CD14-positive monocyte (primary cell): ENCODE measurements at regions not wholly inside any gene's neighbourhood (a gene's known extent, or its start where the extent isn't known, plus 50 kb on each side); places are given as distances from the start of the nearest gene placed in this dataset.
"Not testable (repeated sequence)": the region's sequence is repeated elsewhere in the genome, so short reads cannot be mapped to it uniquely, and the experiment has no call there.

Experiments
- DNase-seq, 3 donors: peaks; one replicate each; pipeline ENCODE4 v3.0.0-alpha.2; 2011 to 2022
- H2AFZ ChIP-seq: 2 replicates; pipeline ENCODE4 v1.6.0; 2012; ENCODE audit warnings: mild to moderate bottlenecking, low read depth, low read length, inconsistent platforms; ENCODE audit not compliant: insufficient read depth, poor library complexity, severe bottlenecking
- H3K27ac ChIP-seq, 2 donors: 1 replicate in 1 of 2; 2 replicates in 1 of 2; pipeline ENCODE4 v1.5.1; 2012 to 2013; ENCODE audit warnings: low read length in 2 of 2, control low read depth in 1 of 2, inconsistent platforms in 1 of 2, low read depth in 1 of 2, mild to moderate bottlenecking in 1 of 2
- H3K27me3 ChIP-seq, 2 donors: one replicate each; pipeline versions ENCODE4 v1.6.0 to v1.6.1; 2011 to 2013; ENCODE audit warnings: low read length in 2 of 2; ENCODE audit not compliant: control insufficient read depth in 2 of 2, insufficient read depth in 2 of 2
- H3K36me3 ChIP-seq, 2 donors: replicated peaks in 1 of 2; 1 replicate in 1 of 2; 2 replicates in 1 of 2; pipeline versions ENCODE4 v1.5.1 to v1.6.1; 2012 to 2013; ENCODE audit warnings: low read length in 2 of 2, control low read depth in 1 of 2, inconsistent platforms in 1 of 2, mild to moderate bottlenecking in 1 of 2; ENCODE audit not compliant: insufficient read depth in 2 of 2, control insufficient read depth in 1 of 2
- H3K4me1 ChIP-seq, 2 donors: 1 replicate in 1 of 2; 2 replicates in 1 of 2; pipeline versions ENCODE4 v1.5.1 to v1.6.1; 2012 to 2013; ENCODE audit warnings: low read length in 2 of 2, control low read depth in 1 of 2, inconsistent platforms in 1 of 2, mild to moderate bottlenecking in 1 of 2, moderate library complexity in 1 of 2; ENCODE audit not compliant: insufficient read depth in 2 of 2, control insufficient read depth in 1 of 2
- H3K4me2 ChIP-seq: replicated peaks from 2 replicates; pipeline ENCODE3; 2012; ENCODE audit warnings: low read length, moderate library complexity, mild to moderate bottlenecking; ENCODE audit not compliant: poor library complexity, severe bottlenecking; ENCODE audit errors: extremely low read depth
- H3K4me3 ChIP-seq, 3 experiments: fragments of 200-600 bp in 1 of 3; sonication (generic) in 1 of 3; replicated peaks in 1 of 3; 1 replicate in 2 of 3; 2 replicates in 1 of 3; pipeline ENCODE4 v1.5.1; 2011 to 2013; ENCODE audit warnings: low read length in 3 of 3, mild to moderate bottlenecking in 3 of 3, control low read depth in 2 of 3, low read depth in 2 of 3, inconsistent platforms in 1 of 3, moderate library complexity in 1 of 3
- H3K79me2 ChIP-seq: 2 replicates; pipeline ENCODE4 v1.6.0; 2012; ENCODE audit warnings: mild to moderate bottlenecking, control low read depth, inconsistent platforms, low read length, moderate library complexity; ENCODE audit not compliant: insufficient read depth
- H3K9ac ChIP-seq: 2 replicates; pipeline ENCODE4 v1.6.0; 2017; ENCODE audit warnings: low read length, mild to moderate bottlenecking; ENCODE audit not compliant: insufficient read depth, poor library complexity, severe bottlenecking
- H3K9me3 ChIP-seq, 2 donors: replicated peaks in 1 of 2; 1 replicate in 1 of 2; 2 replicates in 1 of 2; pipeline versions ENCODE4 v1.5.1 to v1.6.1; 2012 to 2013; ENCODE audit warnings: low read length in 2 of 2, control low read depth in 1 of 2; ENCODE audit not compliant: control insufficient read depth in 1 of 2, insufficient read depth in 1 of 2
- H4K20me1 ChIP-seq: 2 replicates; pipeline ENCODE4 v1.6.0; 2012; ENCODE audit warnings: mild to moderate bottlenecking, low read length, control low read depth, moderate library complexity; ENCODE audit not compliant: insufficient read depth
- H3K27ac Mint-ChIP-seq, 7 donors: one replicate each; pipeline ENCODE4 v1.8.0; 2020; ENCODE audit warnings: mild to moderate bottlenecking in 7 of 7, mixed read lengths in 7 of 7, moderate library complexity in 6 of 7, inconsistent platforms in 2 of 7
- H3K27me3 Mint-ChIP-seq, 3 donors: one replicate each; pipeline ENCODE4 v1.8.0; 2021 to 2022; ENCODE audit warnings: low read depth in 3 of 3, mild to moderate bottlenecking in 3 of 3, mixed read lengths in 3 of 3, moderate library complexity in 3 of 3, inconsistent platforms in 1 of 3
- H3K36me3 Mint-ChIP-seq, 2 donors: one replicate each; pipeline ENCODE4 v1.8.0; 2020; ENCODE audit warnings: mixed read lengths in 2 of 2, inconsistent platforms in 1 of 2, mild to moderate bottlenecking in 1 of 2
- H3K4me1 Mint-ChIP-seq: one replicate; pipeline ENCODE4 v1.8.0; 2020; ENCODE audit warnings: mild to moderate bottlenecking, mixed read lengths
- H3K4me3 Mint-ChIP-seq, 2 donors: one replicate each; pipeline ENCODE4 v1.8.0; 2020; ENCODE audit warnings: mild to moderate bottlenecking in 2 of 2, mixed read lengths in 2 of 2, moderate library complexity in 1 of 2
- H3K9me3 Mint-ChIP-seq, 7 donors: one replicate each; pipeline ENCODE4 v1.8.0; 2020 to 2022; ENCODE audit warnings: mixed read lengths in 7 of 7, mild to moderate bottlenecking in 6 of 7, moderate library complexity in 6 of 7, inconsistent platforms in 2 of 7
- CTCF ChIP-seq: fragments of 200-600 bp; IDR thresholded peaks from one replicate; pipeline ENCODE4 v1.8.0; 2022; ENCODE audit warnings: antibody characterized with exemption, mild to moderate bottlenecking
- WGBS: methylation state at CpG from one replicate; pipeline ENCODE4 v1.1.5; 2013; ENCODE audit warnings: missing lambda C conversion rate; ENCODE audit not compliant: insufficient coverage; 5-methylcytosine and 5-hydroxymethylcytosine counted together
- intact Hi-C, 2 donors: fragments of 100-400 bp; cut with micrococcal nuclease; formaldehyde crosslinking; loops; one replicate each; pipeline versions ENCODE4 v1.15.0 to v1.15.1; 2023

- H3K27ac ChIP-seq: no peak overlapping the region
- no peak for DNase-seq
- Mint-ChIP-seq H3K9me3 (peaks cover 5 to 21% (median 17%) of the 10 kb centered on the region in 7 donors), H3K36me3 (no peaks in the 10 kb centered on the region), H3K4me3 (no peak overlapping the region), H3K4me1 (no peaks in the 10 kb centered on the region), H3K27ac (no peak overlapping the region), H3K27me3 (peaks cover 4 to 6% (median 5%) of the 10 kb centered on the region in 3 donors)
- no peaks in the 10 kb centered on the region for H3K36me3 ChIP-seq
- no peak overlapping the region for H2AFZ ChIP-seq
- H3K4me3 ChIP-seq: no peak overlapping the region
- H3K9ac ChIP-seq: no peak overlapping the region
- whole genome bisulfite sequencing: no CpG with 5 or more reads among the region's 2 CpGs
- H3K27me3 ChIP-seq: no peaks in the 10 kb centered on the region
- H3K4me2 ChIP-seq: no peak overlapping the region
- no peaks in the 10 kb centered on the region for H3K4me1 ChIP-seq
- TF ChIP-seq CTCF: no peak
- intact Hi-C loops: no loop called here
- H3K9me3 ChIP-seq: peaks cover 6 to 17% of the 10 kb centered on the region in 2 donors
- no peaks in the 10 kb centered on the region for H4K20me1 ChIP-seq
- no peaks in the 10 kb centered on the region for H3K79me2 ChIP-seq
Observed at GRCh38 chr10:125230251-125230650, 69.9 kb upstream of the CTBP2 start.

GRCh38 chr10:125228245-125228940, 68.0 kb upstream of the CTBP2 start:
- H3K4me3 Mint-ChIP-seq, H3K27ac Mint-ChIP-seq, H4K20me1 ChIP-seq, H3K27me3 Mint-ChIP-seq, H3K4me1 ChIP-seq, H3K79me2 ChIP-seq, H3K36me3 Mint-ChIP-seq, H3K36me3 ChIP-seq, DNase-seq, H3K27ac ChIP-seq, H3K4me2 ChIP-seq, H3K9ac ChIP-seq, H3K4me1 Mint-ChIP-seq, intact Hi-C loops, H3K4me3 ChIP-seq, H2AFZ ChIP-seq, H3K27me3 ChIP-seq: not testable (repeated sequence)
- peaks cover 6 to 17% of the 10 kb centered on the region in 2 donors for H3K9me3 ChIP-seq
- peaks cover 5 to 21% (median 17%) of the 10 kb centered on the region in 7 donors for H3K9me3 Mint-ChIP-seq
- 64% methylated on average over 14 of the region's 38 CpGs for WGBS
